Testis (tissue), 2 donors: ENCODE measurements at regions not wholly inside any gene's neighbourhood (a gene's known extent, or its start where the extent isn't known, plus 50 kb on each side); places are given as distances from the start of the nearest gene placed in this dataset.
"Not testable (repeated sequence)": the region's sequence is repeated elsewhere in the genome, so short reads cannot be mapped to it uniquely, and the experiment has no call there.

Source experiments
- DNase-seq: peaks from one replicate; pipeline ENCODE4 v3.0.0-alpha.2; 2019
- H3K27ac ChIP-seq, 2 donors: fragments of 200-600 bp; sonication (generic); one replicate each; pipeline ENCODE4 v1.5.1; 2019
- H3K27me3 ChIP-seq: fragments of 200-600 bp; sonication (generic); one replicate; pipeline ENCODE4 v1.5.1; 2019
- H3K36me3 ChIP-seq: fragments of 200-600 bp; sonication (generic); one replicate; pipeline ENCODE4 v1.5.1; 2017; ENCODE audit warnings: low read depth; ENCODE audit errors: missing control alignments
- H3K4me1 ChIP-seq: fragments of 200-600 bp; sonication (generic); one replicate; pipeline ENCODE4 v1.5.1; 2019
- H3K4me3 ChIP-seq, 2 donors: fragments of 200-600 bp; sonication (generic); one replicate each; pipeline ENCODE4 v1.5.1; 2017 to 2019
- H3K9me3 ChIP-seq: fragments of 200-600 bp; sonication (generic); one replicate; pipeline ENCODE4 v1.5.1; 2017
- CTCF ChIP-seq, 3 experiments: fragments of 450-650 bp in 2 of 3; fragments of 200-600 bp in 1 of 3; sonication (generic) in 1 of 3; IDR thresholded peaks; one replicate each; pipeline ENCODE4 v1.5.1; 2016 to 2019; ENCODE audit warnings: antibody characterized with exemption in 3 of 3, mild to moderate bottlenecking in 2 of 3, moderate library complexity in 1 of 3
- POLR2A ChIP-seq: fragments of 450-650 bp; IDR thresholded peaks from one replicate; pipeline ENCODE4 v1.6.1; 2017; ENCODE audit warnings: antibody characterized with exemption, mild to moderate bottlenecking, moderate library complexity
- WGBS, 2 donors: methylation state at CpG; one replicate each; pipeline ENCODE4 v1.1.5; 2018; 5-methylcytosine and 5-hydroxymethylcytosine counted together
- intact Hi-C: fragments of 100-400 bp; cut with DNase I; formaldehyde crosslinking; loops from one replicate; pipeline ENCODE4 v1.15.1; 2023; ENCODE audit warnings: low total_unique reads

GRCh38 chr9:88623698-88624097, 88.7 kb downstream of the NXNL2 start:
- Histone ChIP-seq H3K27me3 (no peaks in the 10 kb centered on the region), H3K9me3 (no peaks in the 10 kb centered on the region), H3K27ac (no peak overlapping the region), H3K36me3 (no peaks in the 10 kb centered on the region), H3K4me3 (no peak overlapping the region), H3K4me1 (no peaks in the 10 kb centered on the region)
- TF ChIP-seq POLR2A, result no peak
- no peak for TF ChIP-seq CTCF (IDR thresholded peaks at IDR 0.05)
- intact Hi-C loops, result no loop called here
- DNase-seq, result no peak

- no peak for DNase-seq
- Histone ChIP-seq H3K4me3 (no peak overlapping the region), H3K9me3 (no peaks in the 10 kb centered on the region), H3K4me1 (no peaks in the 10 kb centered on the region), H3K36me3 (no peaks in the 10 kb centered on the region), H3K27ac (no peak overlapping the region), H3K27me3 (no peaks in the 10 kb centered on the region)
- TF ChIP-seq POLR2A (no peak), CTCF (IDR thresholded peaks at IDR 0.05) (no peak)
- WGBS, 2 donors, result 92 to 95% methylated on average over 2 of the region's 2 CpGs
- intact Hi-C loops, result no loop called here
Measured at GRCh38 chr9:88628114-88628513, 93.1 kb downstream of the NXNL2 start.

GRCh38 chr9:88628811-88629210, 93.8 kb downstream of the NXNL2 start:
- H3K27me3 ChIP-seq, result no peaks in the 10 kb centered on the region
- no peaks in the 10 kb centered on the region for H3K4me1 ChIP-seq
- no peak overlapping the region for H3K4me3 ChIP-seq
- H3K27ac ChIP-seq, result no peak overlapping the region
- no peaks in the 10 kb centered on the region for H3K9me3 ChIP-seq
- intact Hi-C loops, result no loop called here
- no peaks in the 10 kb centered on the region for H3K36me3 ChIP-seq
- DNase-seq, result no peak
- no peak for TF ChIP-seq POLR2A
- no peak for TF ChIP-seq CTCF (IDR thresholded peaks at IDR 0.05)

GRCh38 chr9:88630574-88630973, 95.6 kb downstream of the NXNL2 start:
- intact Hi-C loops, H3K36me3 ChIP-seq, H3K4me1 ChIP-seq, H3K27ac ChIP-seq, H3K27me3 ChIP-seq, H3K4me3 ChIP-seq, DNase-seq, H3K9me3 ChIP-seq: not testable (repeated sequence)
- 90 to 94% methylated on average over 3 of the region's 3 CpGs for WGBS, 2 donors

GRCh38 chr9:88635151-88635550, 100.2 kb downstream of the NXNL2 start:
- H3K36me3 ChIP-seq, result no peaks in the 10 kb centered on the region
- H3K9me3 ChIP-seq, result no peaks in the 10 kb centered on the region
- H3K27ac ChIP-seq, result no peak overlapping the region
- no peaks in the 10 kb centered on the region for H3K27me3 ChIP-seq
- no peak for DNase-seq
- intact Hi-C loops, result no loop called here
- no peak overlapping the region for H3K4me3 ChIP-seq
- TF ChIP-seq CTCF (IDR thresholded peaks at IDR 0.05) (no peak), POLR2A (no peak)
- H3K4me1 ChIP-seq, result no peaks in the 10 kb centered on the region
